ENCODE measurements at regions not wholly inside any gene's neighbourhood (a gene's known extent, or its start where the extent isn't known, plus 50 kb on each side); places are given as distances from the start of the nearest gene placed in this dataset.

DNA sequence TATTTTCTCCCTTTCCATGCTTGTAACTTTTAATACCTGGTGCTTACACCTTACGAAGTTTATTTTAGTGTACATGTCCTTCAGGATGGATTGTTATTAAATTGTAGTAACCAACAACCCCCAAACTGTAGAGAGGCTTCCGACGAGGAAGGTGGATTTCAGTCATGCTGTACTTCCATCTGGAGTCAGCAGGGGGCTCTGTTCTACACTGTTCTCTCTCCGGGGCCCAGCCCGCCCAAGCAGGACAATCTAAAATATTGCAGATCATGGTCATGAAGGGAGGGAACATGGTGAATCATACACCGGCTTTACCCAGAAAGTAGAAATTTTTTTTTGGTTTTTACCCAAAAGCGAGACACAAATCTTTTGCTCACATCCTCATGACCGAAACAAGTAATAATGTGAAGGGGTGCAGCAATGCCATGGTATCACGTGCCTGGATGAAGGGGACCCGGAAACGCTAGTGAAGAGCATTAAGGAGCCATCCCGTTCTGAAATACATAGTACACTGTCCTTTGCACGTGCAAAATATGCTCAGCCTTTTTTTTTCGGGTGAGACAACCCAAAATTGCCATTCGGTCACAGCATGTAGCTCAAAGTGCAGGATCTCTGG, 884.8 kb downstream of the EPHA4 start:
- no peak for DNase-seq (ENCODE audit: low read depth)
- TF ChIP-seq, protein P1, sequence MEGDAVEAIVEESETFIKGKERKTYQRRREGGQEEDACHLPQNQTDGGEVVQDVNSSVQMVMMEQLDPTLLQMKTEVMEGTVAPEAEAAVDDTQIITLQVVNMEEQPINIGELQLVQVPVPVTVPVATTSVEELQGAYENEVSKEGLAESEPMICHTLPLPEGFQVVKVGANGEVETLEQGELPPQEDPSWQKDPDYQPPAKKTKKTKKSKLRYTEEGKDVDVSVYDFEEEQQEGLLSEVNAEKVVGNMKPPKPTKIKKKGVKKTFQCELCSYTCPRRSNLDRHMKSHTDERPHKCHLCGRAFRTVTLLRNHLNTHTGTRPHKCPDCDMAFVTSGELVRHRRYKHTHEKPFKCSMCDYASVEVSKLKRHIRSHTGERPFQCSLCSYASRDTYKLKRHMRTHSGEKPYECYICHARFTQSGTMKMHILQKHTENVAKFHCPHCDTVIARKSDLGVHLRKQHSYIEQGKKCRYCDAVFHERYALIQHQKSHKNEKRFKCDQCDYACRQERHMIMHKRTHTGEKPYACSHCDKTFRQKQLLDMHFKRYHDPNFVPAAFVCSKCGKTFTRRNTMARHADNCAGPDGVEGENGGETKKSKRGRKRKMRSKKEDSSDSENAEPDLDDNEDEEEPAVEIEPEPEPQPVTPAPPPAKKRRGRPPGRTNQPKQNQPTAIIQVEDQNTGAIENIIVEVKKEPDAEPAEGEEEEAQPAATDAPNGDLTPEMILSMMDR (conservative IDR thresholded peaks at IDR 0.05; ENCODE audit: low read depth, low read length) = peak; percentile 82
- H3K4me3 ChIP-seq (ENCODE audit: low read length) = no peak overlapping the region

DNA sequence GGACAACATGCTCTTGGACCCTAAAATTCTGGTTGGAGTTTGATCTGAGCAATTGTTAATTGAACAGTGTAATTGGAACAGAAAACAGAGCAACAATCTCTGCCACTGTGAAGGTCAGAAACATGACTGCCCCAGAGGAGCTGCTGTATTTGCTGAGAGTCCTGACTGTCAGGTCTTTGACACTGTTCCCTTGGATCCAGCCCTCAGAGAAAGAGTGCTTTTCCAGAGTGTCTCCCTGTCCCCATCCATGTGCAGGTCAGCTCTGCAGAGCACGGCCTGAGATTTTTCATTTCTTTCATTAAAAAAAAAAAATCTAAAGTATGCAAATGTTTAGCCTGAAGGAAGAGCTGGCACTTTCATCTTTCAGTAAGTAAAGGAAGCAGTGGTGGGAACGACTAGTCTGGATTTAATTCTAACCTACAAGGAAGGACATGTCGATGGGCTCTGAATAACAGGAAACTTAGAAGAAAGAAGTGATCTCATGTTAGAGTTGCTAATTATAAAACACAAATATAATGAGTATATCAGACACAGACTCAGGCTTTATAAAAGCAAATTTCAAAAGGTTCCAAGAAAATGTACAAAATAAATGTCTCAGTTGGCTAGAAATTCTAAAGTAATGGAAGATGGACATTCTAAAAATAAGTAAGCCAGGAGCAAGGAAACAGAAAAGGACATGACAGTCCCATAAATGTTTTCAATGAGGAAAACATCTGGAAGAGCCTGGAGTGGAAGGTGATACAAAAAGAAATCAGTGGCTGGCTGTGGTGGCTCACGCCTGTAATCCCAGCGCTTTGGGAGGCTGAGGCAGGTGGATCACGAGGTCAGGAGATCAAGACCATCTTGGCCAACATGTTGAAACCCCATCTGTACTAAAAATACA, 876.5 kb downstream of the EPHA4 start:
- no peak for DNase-seq (ENCODE audit: low read depth)
- TF ChIP-seq, protein P1 (conservative IDR thresholded peaks at IDR 0.05; ENCODE audit: low read depth, low read length) = no peak
- no peak overlapping the region for H3K4me3 ChIP-seq (ENCODE audit: low read length)

DNA sequence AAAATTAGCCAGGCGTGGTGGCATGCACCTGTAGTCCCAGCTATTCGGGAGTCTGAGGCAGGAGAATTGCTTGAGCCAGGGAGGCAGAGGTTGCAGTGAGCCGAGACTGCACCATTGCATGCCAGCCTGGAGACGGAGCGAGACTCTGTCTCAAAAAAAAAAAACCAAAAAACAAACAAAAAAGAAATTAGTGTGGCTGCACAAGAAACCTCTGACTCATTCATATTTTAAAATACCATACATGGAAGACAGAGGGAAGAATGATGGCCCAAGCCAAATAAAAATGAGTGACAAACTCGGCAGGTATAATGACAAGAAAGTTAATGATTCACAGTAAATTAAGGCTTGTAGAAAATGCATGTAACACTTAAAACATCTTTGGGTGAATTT, 875.8 kb downstream of the EPHA4 start:
- TF ChIP-seq, protein P1 (conservative IDR thresholded peaks at IDR 0.05; ENCODE audit: low read depth, low read length) = no peak
- no peak for DNase-seq (ENCODE audit: low read depth)
- H3K4me3 ChIP-seq (ENCODE audit: low read length) = no peak overlapping the region

DNA sequence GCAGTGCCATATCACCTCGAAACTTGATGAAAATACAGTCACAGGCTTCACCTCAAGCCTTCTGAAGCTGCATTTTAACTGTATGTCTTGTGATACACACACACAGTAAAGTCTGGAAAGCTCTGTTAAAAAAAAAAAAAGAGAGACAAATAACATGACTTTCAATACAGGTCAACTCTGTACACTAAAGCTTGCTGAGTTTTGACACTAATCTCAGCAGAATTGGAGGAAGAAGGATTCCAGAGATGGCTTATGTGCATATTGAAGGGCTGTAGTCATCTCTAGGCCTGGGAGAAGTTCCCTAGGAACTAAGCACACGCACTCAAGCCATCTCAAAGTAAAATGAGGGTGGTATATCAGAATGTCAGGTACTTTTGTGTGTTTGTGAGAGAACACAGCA, 875.1 kb downstream of the EPHA4 start:
- no peak overlapping the region for H3K4me3 ChIP-seq (ENCODE audit: low read length)
- TF ChIP-seq, protein P1 (conservative IDR thresholded peaks at IDR 0.05; ENCODE audit: low read depth, low read length) = no peak
- peak; percentile 79 for DNase-seq (ENCODE audit: low read depth)

DNA sequence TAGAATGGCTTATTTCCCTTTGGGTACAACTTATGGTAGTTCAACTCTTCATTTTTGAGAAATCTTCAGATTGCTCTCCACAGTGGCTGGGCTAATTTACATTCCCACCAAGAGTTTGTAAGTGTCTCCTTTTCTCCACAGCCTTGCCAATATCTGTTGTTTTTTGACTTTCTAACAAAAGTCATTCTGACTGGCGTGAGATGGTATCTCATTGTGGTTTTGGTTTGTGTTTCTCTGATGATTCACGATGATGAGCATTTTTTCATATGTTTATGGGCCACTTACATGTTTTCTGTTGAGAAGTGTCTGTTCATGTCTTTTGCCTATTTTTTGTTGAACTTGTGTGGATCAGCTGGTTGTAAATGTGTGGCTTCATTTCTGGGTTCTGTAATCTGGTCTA, 871.0 kb downstream of the EPHA4 start:
- TF ChIP-seq, protein P1 (conservative IDR thresholded peaks at IDR 0.05; ENCODE audit: low read depth, low read length) = no peak
- DNase-seq (ENCODE audit: low read depth) = no peak
- H3K4me3 ChIP-seq (ENCODE audit: low read length) = no peak overlapping the region

DNA sequence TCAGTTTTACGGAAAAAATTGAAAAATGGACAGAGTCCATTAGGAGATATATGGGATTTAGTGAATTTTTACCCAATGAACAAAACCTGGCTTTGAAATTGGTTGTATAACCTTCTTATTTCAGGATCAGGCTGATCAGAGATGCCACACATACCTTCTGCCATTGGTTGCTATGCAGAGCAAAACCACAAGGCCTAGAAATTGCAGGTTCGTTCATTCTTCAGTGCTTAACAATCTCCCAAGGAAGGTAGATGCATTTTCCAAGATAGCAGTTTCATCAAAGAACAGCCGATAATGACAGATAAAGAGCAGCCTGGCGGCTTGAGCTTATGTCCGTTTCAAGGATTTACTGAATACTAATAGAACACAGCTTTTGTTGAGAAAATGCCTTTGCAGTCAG, 868.8 kb downstream of the EPHA4 start:
- H3K4me3 ChIP-seq (ENCODE audit: low read length) = no peak overlapping the region
- TF ChIP-seq, protein P1 (conservative IDR thresholded peaks at IDR 0.05; ENCODE audit: low read depth, low read length) = peak; percentile 4

DNA sequence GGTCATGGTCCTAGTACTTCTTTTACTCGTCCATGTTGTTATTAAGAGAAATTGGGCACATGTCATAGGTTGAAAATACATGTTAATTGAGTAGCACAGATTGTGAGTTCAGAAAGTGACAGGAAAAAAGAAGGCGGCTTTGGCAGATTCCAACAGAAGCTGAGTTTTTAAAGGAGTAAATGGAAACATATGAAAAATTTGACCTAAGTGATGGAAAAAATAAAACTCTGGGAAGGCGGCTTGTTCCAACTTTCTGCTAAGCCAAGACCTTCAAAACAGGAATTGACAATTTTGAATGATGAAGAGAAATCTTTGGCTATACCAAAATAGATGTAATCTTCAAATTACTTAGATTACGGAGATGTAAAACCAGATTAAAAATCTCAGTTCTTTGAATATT, 868.0 kb downstream of the EPHA4 start:
- TF ChIP-seq, protein P1 (conservative IDR thresholded peaks at IDR 0.05; ENCODE audit: low read depth, low read length) = no peak

More for the DNA sequence above, 868.8 kb downstream of the EPHA4 start:
- peak; percentile 77 for DNase-seq (ENCODE audit: low read depth)

More for the DNA sequence above, 868.0 kb downstream of the EPHA4 start:
- DNase-seq (ENCODE audit: low read depth) = no peak
- no peak overlapping the region for H3K4me3 ChIP-seq (ENCODE audit: low read length)
